B cell (primary cell): ENCODE measurements at regions not wholly inside any gene's neighbourhood (a gene's known extent, or its start where the extent isn't known, plus 50 kb on each side); places are given as distances from the start of the nearest gene placed in this dataset.

Experiments
- ATAC-seq: fragments of 200-7000 bp; cut with Tn5 transposase; one replicate; pipeline ENCODE4 v1.10.0; 2021; ENCODE audit warnings: low read depth, mild to moderate bottlenecking, moderate number of reproducible peaks, moderate library complexity
- CTCF ChIA-PET: fragments of 350-600 bp; sonication (Branson Sonifier 250); formaldehyde crosslinking; loops from one replicate; lab custom pipeline; 2021; ENCODE audit warnings: antibody characterized with exemption, inconsistent platforms; lab: Charles Lee
- POLR2A ChIA-PET: fragments of 350-600 bp; sonication (Branson Sonifier 250); formaldehyde crosslinking; loops from one replicate; lab custom pipeline; 2021; ENCODE audit warnings: antibody characterized with exemption; lab: Charles Lee
- DNase-seq: peaks from one replicate; pipeline ENCODE4 v3.0.0; 2013
- H2AFZ ChIP-seq: 2 replicates; pipeline ENCODE4 v1.6.1; 2012; ENCODE audit warnings: mild to moderate bottlenecking, low read depth, low read length; ENCODE audit not compliant: insufficient read depth, poor library complexity, severe bottlenecking
- H3K27ac ChIP-seq, 2 donors: 1 replicate in 1 of 2; 2 replicates in 1 of 2; pipeline ENCODE4 v1.5.1; 2012 to 2013; ENCODE audit warnings: low read length in 2 of 2, mild to moderate bottlenecking in 2 of 2, moderate library complexity in 1 of 2
- H3K27me3 ChIP-seq, 4 experiments: fragments of 200-600 bp in 1 of 4; sonication (generic) in 1 of 4; replicated peaks in 1 of 4; 1 replicate in 2 of 4; 2 replicates in 2 of 4; pipeline versions ENCODE4 v1.6.1 to v1.7.0; 2013 to 2016; ENCODE audit warnings: low read length in 3 of 4, mild to moderate bottlenecking in 2 of 4, mixed read lengths in 1 of 4, moderate library complexity in 1 of 4; ENCODE audit not compliant: insufficient read depth in 4 of 4, control insufficient read depth in 3 of 4; ENCODE audit errors: control extremely low read depth in 1 of 4
- H3K36me3 ChIP-seq, 2 experiments: replicated peaks in 1 of 2; 1 replicate in 1 of 2; 2 replicates in 1 of 2; pipeline versions ENCODE4 v1.6.1 to v1.7.1; 2013; ENCODE audit warnings: low read length in 1 of 2; ENCODE audit not compliant: insufficient read depth in 2 of 2, control insufficient read depth in 1 of 2; ENCODE audit errors: control extremely low read depth in 1 of 2, extremely low read depth in 1 of 2
- H3K4me1 ChIP-seq, 2 donors: fragments of 200-600 bp in 1 of 2; sonication (generic) in 1 of 2; 1 replicate in 1 of 2; 2 replicates in 1 of 2; pipeline versions ENCODE4 v1.5.1 to v1.6.1; 2013 to 2017; ENCODE audit warnings: low read length in 2 of 2; ENCODE audit not compliant: control insufficient read depth in 2 of 2, insufficient read depth in 2 of 2
- H3K4me2 ChIP-seq: replicated peaks from 2 replicates; pipeline ENCODE3; 2012; ENCODE audit warnings: mild to moderate bottlenecking, low read depth, low read length; ENCODE audit not compliant: poor library complexity, severe bottlenecking
- H3K4me3 ChIP-seq, 5 experiments: fragments of 200-600 bp in 1 of 5; sonication (generic) in 1 of 5; 1 replicate in 3 of 5; 2 replicates in 2 of 5; pipeline versions ENCODE4 v1.5.1 to v1.7.0; 2011 to 2016; ENCODE audit warnings: low read length in 4 of 5, mild to moderate bottlenecking in 4 of 5, low read depth in 2 of 5, control low read depth in 1 of 5, moderate library complexity in 1 of 5; ENCODE audit not compliant: insufficient read depth in 1 of 5; ENCODE audit errors: control extremely low read depth in 1 of 5, extremely low read depth in 1 of 5
- H3K79me2 ChIP-seq: fragments of 200-600 bp; sonication (generic); one replicate; pipeline ENCODE4 v1.6.0; 2016; ENCODE audit warnings: low read length; ENCODE audit not compliant: control insufficient read depth, insufficient read depth
- H3K9ac ChIP-seq: fragments of 200-600 bp; sonication (generic); 2 replicates; pipeline ENCODE4 v1.6.1; 2017; ENCODE audit warnings: mild to moderate bottlenecking, low read length, moderate library complexity
- H3K9me3 ChIP-seq, 3 donors: one replicate each; pipeline versions ENCODE4 v1.6.1 to v1.7.1; 2013; ENCODE audit warnings: low read length in 2 of 3; ENCODE audit not compliant: control insufficient read depth in 2 of 3, insufficient read depth in 1 of 3; ENCODE audit errors: control extremely low read depth in 1 of 3
- H4K20me1 ChIP-seq: 2 replicates; pipeline ENCODE4 v1.6.0; 2012; ENCODE audit warnings: mild to moderate bottlenecking, low read length; ENCODE audit not compliant: insufficient read depth, control insufficient read depth, poor library complexity, severe bottlenecking
- H3K27ac Mint-ChIP-seq: one replicate; pipeline ENCODE4 v1.8.0; 2021; ENCODE audit warnings: mixed read lengths
- H3K27me3 Mint-ChIP-seq: one replicate; pipeline ENCODE4 v1.8.0; 2021; ENCODE audit warnings: mixed read lengths
- H3K4me1 Mint-ChIP-seq: one replicate; pipeline ENCODE4 v1.8.0; 2021; ENCODE audit warnings: mixed read lengths
- H3K4me3 Mint-ChIP-seq: one replicate; pipeline ENCODE4 v1.8.0; 2021; ENCODE audit warnings: mixed read lengths
- H3K9me3 Mint-ChIP-seq: one replicate; pipeline ENCODE4 v1.8.0; 2022; ENCODE audit warnings: mixed read lengths; ENCODE audit not compliant: insufficient read depth
- CTCF ChIP-seq: fragments of 200-600 bp; IDR thresholded peaks from one replicate; pipeline ENCODE4 v1.8.0; 2022; ENCODE audit warnings: antibody characterized with exemption, mild to moderate bottlenecking
- EZH2 ChIP-seq: IDR thresholded peaks from 2 replicates; pipeline ENCODE4 v1.6.1; 2012; ENCODE audit warnings: borderline replicate concordance, low read depth, mild to moderate bottlenecking, moderate library complexity, low read length; ENCODE audit not compliant: insufficient read depth, poor library complexity, severe bottlenecking
- WGBS: methylation state at CpG from one replicate; pipeline ENCODE4 v1.1.5; 2013; ENCODE audit warnings: missing lambda C conversion rate; ENCODE audit not compliant: insufficient coverage; 5-methylcytosine and 5-hydroxymethylcytosine counted together
- intact Hi-C: fragments of 100-400 bp; cut with micrococcal nuclease; formaldehyde crosslinking; loops from one replicate; pipeline ENCODE4 v1.10.0; 2022

- no peaks in the 10 kb centered on the region for H3K9me3 Mint-ChIP-seq
- Histone ChIP-seq H3K79me2 (no peaks in the 10 kb centered on the region), H3K36me3 (no peaks in the 10 kb centered on the region), H3K27ac (no peak overlapping the region), H3K9ac (no peak overlapping the region), H3K4me1 (no peaks in the 10 kb centered on the region), H3K27me3 (no peaks in the 10 kb centered on the region), H3K4me2 (no peak overlapping the region), H3K9me3 (no peaks in the 10 kb centered on the region), H2AFZ (no peak overlapping the region), H4K20me1 (no peaks in the 10 kb centered on the region), H3K4me3 (no peak overlapping the region)
- no peaks in the 10 kb centered on the region for H3K4me1 Mint-ChIP-seq
- ATAC-seq: no peak
- H3K4me3 Mint-ChIP-seq: no peak overlapping the region
- no peaks in the 10 kb centered on the region for H3K27me3 Mint-ChIP-seq
- TF ChIP-seq EZH2 (no peak), CTCF (no peak)
- H3K27ac Mint-ChIP-seq: no peak overlapping the region
- CTCF ChIA-PET: no interaction called here
- WGBS: no CpG with 5 or more reads among the region's 1 CpG
- no peak for DNase-seq
- POLR2A ChIA-PET: no interaction called here
- intact Hi-C loops: no loop called here
Measured at GRCh38 chr7:113649556-113649955, 269.3 kb downstream of the PPP1R3A start.

GRCh38 chr7:113639221-113639620 lies 279.6 kb downstream of the PPP1R3A start:
- Histone ChIP-seq H3K9me3 (peaks cover 0 to 5% (median 0%) of the 10 kb centered on the region in 3 donors), H2AFZ (no peak overlapping the region), H3K4me2 (no peak overlapping the region), H4K20me1 (no peaks in the 10 kb centered on the region), H3K4me1 (no peaks in the 10 kb centered on the region), H3K79me2 (no peaks in the 10 kb centered on the region), H3K36me3 (no peaks in the 10 kb centered on the region), H3K27me3 (no peaks in the 10 kb centered on the region), H3K27ac (no peak overlapping the region), H3K9ac (no peak overlapping the region), H3K4me3 (no peak overlapping the region)
- Mint-ChIP-seq H3K27ac (no peak overlapping the region), H3K27me3 (no peaks in the 10 kb centered on the region), H3K4me1 (no peaks in the 10 kb centered on the region), H3K9me3 (no peaks in the 10 kb centered on the region), H3K4me3 (no peak overlapping the region)
- WGBS: no CpG with 5 or more reads among the region's 1 CpG
- ChIA-PET CTCF (no interaction called here), POLR2A (no interaction called here)
- no peak for TF ChIP-seq CTCF
- TF ChIP-seq EZH2: no peak
- ATAC-seq (no peak), DNase-seq (no peak)
- intact Hi-C loops: no loop called here
